ENCODE measurements at regions not wholly inside any gene's neighbourhood (a gene's known extent, or its start where the extent isn't known, plus 50 kb on each side); places are given as distances from the start of the nearest gene placed in this dataset.

GRCh38 chr13:22655106-22655852 is 525.5 kb upstream of the SGCG start:
- no peak for TF ChIP-seq CTCF (IDR thresholded peaks at IDR 0.05; ENCODE audit: control extremely low read depth in 1 of 3, insufficient read depth in 1 of 3, low read depth in 1 of 3, low read length in 3 of 3)
- no peak for TF ChIP-seq EZH2 (IDR thresholded peaks at IDR 0.05; ENCODE audit: low read depth, low read length, severe bottlenecking)
- TF ChIP-seq CEBPB (IDR thresholded peaks at IDR 0.05; ENCODE audit: low read depth, low read length), result no peak
- no peak for TF ChIP-seq CHD2 (IDR thresholded peaks at IDR 0.05; ENCODE audit: low read length)
- no peak for TF ChIP-seq RAD21 (IDR thresholded peaks at IDR 0.05 in 1 of 2, conservative IDR thresholded peaks at IDR 0.05 in 1 of 2; ENCODE audit: low read depth in 2 of 2, low read length in 2 of 2)
- TF ChIP-seq SP1 (IDR thresholded peaks at IDR 0.05; ENCODE audit: low read depth, low read length), result no peak
